ENCODE measurements at regions not wholly inside any gene's neighbourhood (a gene's known extent, or its start where the extent isn't known, plus 50 kb on each side); places are given as distances from the start of the nearest gene placed in this dataset.

GRCh38 chr7:131654668-131655326 lies 98.4 kb upstream of the PODXL start (continued):
- TF ChIP-seq ZBTB21 (CRISPR knock-in tag; IDR thresholded peaks at IDR 0.05; ENCODE audit: borderline replicate concordance), result 0 out of 2 replicates have a peak, but pooled peaks have one; percentile 70
- peak; percentile 76; the same call in 1 of the 2 replicates for TF ChIP-seq TEAD1 (CRISPR knock-in tag; IDR thresholded peaks at IDR 0.05)
- TF ChIP-seq SP1 (CRISPR knock-in tag; conservative IDR thresholded peaks at IDR 0.05), result no peak; the same call in 1 of the 2 replicates
- TF ChIP-seq, protein P1, sequence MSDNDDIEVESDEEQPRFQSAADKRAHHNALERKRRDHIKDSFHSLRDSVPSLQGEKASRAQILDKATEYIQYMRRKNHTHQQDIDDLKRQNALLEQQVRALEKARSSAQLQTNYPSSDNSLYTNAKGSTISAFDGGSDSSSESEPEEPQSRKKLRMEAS (CRISPR knock-in tag; IDR thresholded peaks at IDR 0.05), result peak; percentile 54; the same call in 1 of the 2 replicates
- TF ChIP-seq KAT7 (CRISPR knock-in tag; IDR thresholded peaks at IDR 0.05; ENCODE audit: borderline replicate concordance), result no peak
- TF ChIP-seq ZNF425 (CRISPR knock-in tag; conservative IDR thresholded peaks at IDR 0.05), result no peak
- peak; percentile 61; the same call in 1 of the 2 replicates for TF ChIP-seq FOXP1 (CRISPR knock-in tag; IDR thresholded peaks at IDR 0.05; ENCODE audit: borderline replicate concordance)
- TF ChIP-seq JAZF1 (CRISPR knock-in tag; IDR thresholded peaks at IDR 0.05), result no peak
- TF ChIP-seq GABPB1 (CRISPR knock-in tag; IDR thresholded peaks at IDR 0.05), result no peak
- TF ChIP-seq ZNF219 (CRISPR knock-in tag; IDR thresholded peaks at IDR 0.05; ENCODE audit: borderline replicate concordance), result no peak
- TF ChIP-seq ELF4 (CRISPR knock-in tag; IDR thresholded peaks at IDR 0.05; ENCODE audit: low read depth), result no peak
- no peak for TF ChIP-seq FOXJ3 (CRISPR knock-in tag; IDR thresholded peaks at IDR 0.05; ENCODE audit: borderline replicate concordance)
- TF ChIP-seq HMGA2 (CRISPR knock-in tag; IDR thresholded peaks at IDR 0.05), result no peak
- TF ChIP-seq GTF2I (CRISPR knock-in tag; conservative IDR thresholded peaks at IDR 0.05), result no peak

DNA sequence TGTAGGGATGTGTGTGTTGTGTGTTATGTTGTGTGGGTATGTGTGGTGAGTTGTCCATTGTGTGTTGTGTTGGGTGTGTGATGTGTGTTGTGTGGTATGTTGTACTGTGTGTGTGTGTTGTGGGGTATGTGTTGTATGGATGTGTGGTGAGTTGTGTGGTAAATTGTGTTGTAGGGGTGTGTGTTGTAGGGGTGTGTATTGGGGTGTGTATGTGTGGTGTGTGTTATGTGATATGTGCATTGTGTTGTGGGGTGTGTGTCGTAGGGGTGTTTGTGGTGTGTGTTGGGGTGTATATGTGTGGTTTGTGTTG lies 97.8 kb upstream of the PODXL start:
- peaks cover 8% of the 10 kb centered on the region; the same call in 1 of the 2 replicates for H3K27me3 Mint-ChIP-seq (ENCODE audit: low read depth)
- H3K4me1 Mint-ChIP-seq, result peaks cover 51% of the 10 kb centered on the region
- ATAC-seq, result no peak
- CTCF ChIA-PET, result interaction anchor here (0.6 to 4.9 kb wide), 36 partner anchors 11 to 338 kb away, joined by 3 to 118 read pairs (median 6); partner anchors contain the start of gene PODXL
- no peaks in the 10 kb centered on the region for H3K36me3 Mint-ChIP-seq
- TF ChIP-seq MLX (CRISPR knock-in tag; IDR thresholded peaks at IDR 0.05) (no peak), USF2 (CRISPR knock-in tag; IDR thresholded peaks at IDR 0.05) (no peak), ZBTB21 (CRISPR knock-in tag; IDR thresholded peaks at IDR 0.05; ENCODE audit: borderline replicate concordance) (no peak)
- H3K27ac Mint-ChIP-seq, result peak overlapping the region; percentile 69
- no peak overlapping the region for H3K4me3 Mint-ChIP-seq
- no peak for DNase-seq (ENCODE audit: low spot score)
- 0 out of 2 replicates have a peak, but pooled peaks cover 3% of the 10 kb centered on the region for H3K9me3 Mint-ChIP-seq
- POLR2A ChIA-PET, result no interaction called here

DNA sequence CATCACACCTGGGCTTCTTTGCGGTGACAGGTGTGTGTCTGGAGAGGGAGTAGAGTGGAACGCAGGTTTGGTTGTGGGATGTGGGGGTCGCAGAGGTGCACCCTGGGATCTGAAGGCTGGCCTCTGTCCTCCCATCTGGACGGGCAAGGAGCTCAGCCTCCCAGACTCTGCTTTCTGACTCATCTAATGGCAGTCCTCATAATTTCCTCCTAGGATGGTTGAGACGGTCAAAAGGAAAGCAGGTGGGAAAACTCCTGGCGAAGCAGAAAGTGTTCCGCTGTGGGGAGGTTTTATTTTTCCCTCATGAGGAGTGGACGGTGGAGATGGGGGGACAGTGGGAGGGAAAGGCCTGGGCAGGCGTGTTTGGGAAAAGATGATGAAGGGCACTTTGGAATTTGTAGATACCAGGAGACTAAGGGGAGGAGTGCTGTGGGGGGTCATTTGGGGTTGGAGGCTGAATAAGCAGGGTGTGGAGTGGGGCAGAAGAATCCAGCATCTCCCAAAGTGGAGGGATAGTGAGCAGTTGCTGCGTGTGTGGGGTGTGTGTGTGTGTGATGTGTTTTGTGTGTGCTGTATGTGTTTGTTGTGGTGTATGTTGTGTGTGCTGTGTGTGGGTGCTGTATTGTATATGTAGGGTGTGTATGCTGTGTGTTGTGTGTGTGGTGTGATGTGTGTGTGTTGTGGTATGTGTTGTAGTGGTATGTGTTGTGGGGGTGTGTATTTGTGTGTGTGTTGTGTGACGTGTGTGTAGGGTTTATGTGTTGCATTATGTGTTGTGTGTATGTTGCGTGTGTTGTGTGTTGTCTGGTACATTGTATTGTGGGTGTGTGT lies 97.2 kb upstream of the PODXL start:
- no peak for ATAC-seq
- TF ChIP-seq ELF4 (CRISPR knock-in tag; IDR thresholded peaks at IDR 0.05; ENCODE audit: low read depth) (no peak), ZNF671 (CRISPR knock-in tag; IDR thresholded peaks at IDR 0.05) (no peak), JAZF1 (CRISPR knock-in tag; IDR thresholded peaks at IDR 0.05) (no peak), NFYB (CRISPR knock-in tag; conservative IDR thresholded peaks at IDR 0.05; ENCODE audit: low read depth) (no peak), ZNF219 (CRISPR knock-in tag; IDR thresholded peaks at IDR 0.05; ENCODE audit: borderline replicate concordance) (no peak), ZNF425 (CRISPR knock-in tag; conservative IDR thresholded peaks at IDR 0.05) (no peak)
- TF ChIP-seq, protein P2, sequence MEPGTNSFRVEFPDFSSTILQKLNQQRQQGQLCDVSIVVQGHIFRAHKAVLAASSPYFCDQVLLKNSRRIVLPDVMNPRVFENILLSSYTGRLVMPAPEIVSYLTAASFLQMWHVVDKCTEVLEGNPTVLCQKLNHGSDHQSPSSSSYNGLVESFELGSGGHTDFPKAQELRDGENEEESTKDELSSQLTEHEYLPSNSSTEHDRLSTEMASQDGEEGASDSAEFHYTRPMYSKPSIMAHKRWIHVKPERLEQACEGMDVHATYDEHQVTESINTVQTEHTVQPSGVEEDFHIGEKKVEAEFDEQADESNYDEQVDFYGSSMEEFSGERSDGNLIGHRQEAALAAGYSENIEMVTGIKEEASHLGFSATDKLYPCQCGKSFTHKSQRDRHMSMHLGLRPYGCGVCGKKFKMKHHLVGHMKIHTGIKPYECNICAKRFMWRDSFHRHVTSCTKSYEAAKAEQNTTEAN (CRISPR knock-in tag; IDR thresholded peaks at IDR 0.05), result no peak
- TF ChIP-seq, protein P3, sequence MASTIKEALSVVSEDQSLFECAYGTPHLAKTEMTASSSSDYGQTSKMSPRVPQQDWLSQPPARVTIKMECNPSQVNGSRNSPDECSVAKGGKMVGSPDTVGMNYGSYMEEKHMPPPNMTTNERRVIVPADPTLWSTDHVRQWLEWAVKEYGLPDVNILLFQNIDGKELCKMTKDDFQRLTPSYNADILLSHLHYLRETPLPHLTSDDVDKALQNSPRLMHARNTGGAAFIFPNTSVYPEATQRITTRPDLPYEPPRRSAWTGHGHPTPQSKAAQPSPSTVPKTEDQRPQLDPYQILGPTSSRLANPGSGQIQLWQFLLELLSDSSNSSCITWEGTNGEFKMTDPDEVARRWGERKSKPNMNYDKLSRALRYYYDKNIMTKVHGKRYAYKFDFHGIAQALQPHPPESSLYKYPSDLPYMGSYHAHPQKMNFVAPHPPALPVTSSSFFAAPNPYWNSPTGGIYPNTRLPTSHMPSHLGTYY (CRISPR knock-in tag; IDR thresholded peaks at IDR 0.05), result no peak
- no peak for DNase-seq (ENCODE audit: low spot score)
- ChIA-PET CTCF (interaction anchor here (0.6 to 4.9 kb wide), 10 partner anchors 28 to 153 kb away, joined by 3 to 118 read pairs (median 8); partner anchors contain the start of gene PODXL), POLR2A (interaction anchor here (1.3 kb wide), 1 partner anchor 28 kb away, joined by 3 read pairs; no protein-coding TSS in a partner anchor)
- Mint-ChIP-seq H3K9me3 (0 out of 2 replicates have a peak, but pooled peaks cover 3% of the 10 kb centered on the region), H3K36me3 (no peaks in the 10 kb centered on the region), H3K27me3 (ENCODE audit: low read depth) (peaks cover 8% of the 10 kb centered on the region; the same call in 1 of the 2 replicates), H3K27ac (peak overlapping the region; percentile 69), H3K4me1 (peaks cover 57% of the 10 kb centered on the region), H3K4me3 (no peak overlapping the region)
